K562 (cell line): ENCODE measurements at regions not wholly inside any gene's neighbourhood (a gene's known extent, or its start where the extent isn't known, plus 50 kb on each side); places are given as distances from the start of the nearest gene placed in this dataset.

Source experiments
- ATAC-seq: fragments of 200-7000 bp; cut with Tn5 transposase; 3 replicates; pipeline ENCODE4 v1.9.1; 2020; ENCODE audit warnings: moderate library complexity
- BruUV-seq: library from RNA; stranded (reverse); fragments of 400-500 nt; replicated peaks from 2 replicates; lab custom pipeline; 2021; lab: Mats Ljungman, UMichigan
- CTCF ChIA-PET: fragments of 300-600 bp; formaldehyde crosslinking; extraction: SDS; loops from one replicate; lab custom pipeline; 2021; ENCODE audit warnings: low intra/inter-chr PET ratio; lab: Yijun Ruan, JAX
- POLR2A ChIA-PET: fragments of 300-600, 350-650 bp; sonication (Branson Sonifier 250); formaldehyde crosslinking; extraction: SDS; loops from one replicate; lab custom pipeline; 2021; ENCODE audit warnings: antibody characterized with exemption, inconsistent platforms; lab: Yijun Ruan, JAX
- DNase-seq, 4 experiments: peaks; one replicate each; pipeline versions ENCODE4 v3.0.0 to v3.0.0-alpha.2; 2011 to 2018; ENCODE audit warnings: low spot score in 3 of 4, mixed read lengths in 3 of 4; ENCODE audit errors: extremely low read depth in 1 of 4
- FAIRE-seq: peaks from 2 replicates; lab custom pipeline; 2011; peaks lifted over from hg19 to GRCh38; lab: Jason Lieb, UNC
- H2AFZ ChIP-seq: 2 replicates; pipeline ENCODE4 v1.6.0; 2011; ENCODE audit warnings: low read depth, low read length, control low read depth, inconsistent platforms
- H3K27ac ChIP-seq: fragments of 200-600 bp; 3 replicates; pipeline ENCODE4 v1.8.0; 2011; ENCODE audit warnings: low read depth, mild to moderate bottlenecking, control low read depth, inconsistent platforms, low read length, moderate library complexity, mixed read lengths; ENCODE audit errors: extremely low read depth
- H3K27me3 ChIP-seq, 2 experiments: fragments of 300-600 bp in 1 of 2; 2 replicates in 1 of 2; 3 replicates in 1 of 2; pipeline versions ENCODE4 v1.6.0 to v1.8.0; 2011; ENCODE audit warnings: inconsistent platforms in 2 of 2, low read length in 2 of 2, mild to moderate bottlenecking in 1 of 2, mixed read lengths in 1 of 2, moderate library complexity in 1 of 2; ENCODE audit not compliant: control insufficient read depth in 2 of 2, insufficient read depth in 2 of 2
- H3K36me3 ChIP-seq: fragments of 300-600 bp; 3 replicates; pipeline ENCODE4 v1.8.0; 2011; ENCODE audit warnings: mild to moderate bottlenecking, low read length, inconsistent platforms; ENCODE audit not compliant: control insufficient read depth, insufficient read depth
- H3K4me1 ChIP-seq, 2 experiments: fragments of 200-600 bp in 1 of 2; replicated peaks in 1 of 2; 2 replicates in 1 of 2; 3 replicates in 1 of 2; pipeline versions ENCODE4 v1.5.1 to v1.8.0; 2011; ENCODE audit warnings: inconsistent platforms in 2 of 2, low read length in 2 of 2, mild to moderate bottlenecking in 1 of 2, mixed read lengths in 1 of 2, moderate library complexity in 1 of 2; ENCODE audit not compliant: control insufficient read depth in 2 of 2, insufficient read depth in 2 of 2
- H3K4me2 ChIP-seq: 2 replicates; pipeline ENCODE4 v1.6.1; 2011; ENCODE audit warnings: low read length, control low read depth, inconsistent platforms, mixed read lengths; ENCODE audit not compliant: insufficient read depth
- H3K4me3 ChIP-seq: fragments of 200-600 bp; sonication (generic), shearing (Covaris generic); 2 replicates; pipeline ENCODE4 v1.5.1; 2016; ENCODE audit warnings: control low read depth, inconsistent platforms
- H3K79me2 ChIP-seq: fragments of 200-600 bp; 3 replicates; pipeline ENCODE4 v1.8.0; 2011; ENCODE audit warnings: low read length, inconsistent platforms; ENCODE audit not compliant: control insufficient read depth, insufficient read depth
- H3K9ac ChIP-seq, 2 experiments: 2 replicates each; pipeline versions ENCODE4 v1.6.0 to v1.6.1; 2011; ENCODE audit warnings: low read depth in 2 of 2, low read length in 2 of 2, control low read depth in 1 of 2, inconsistent platforms in 1 of 2, mild to moderate bottlenecking in 1 of 2, mixed read lengths in 1 of 2; ENCODE audit not compliant: insufficient read depth in 1 of 2
- H3K9me1 ChIP-seq: one replicate; pipeline ENCODE4 v1.6.0; 2011; ENCODE audit warnings: inconsistent platforms, mild to moderate bottlenecking, low read length, moderate library complexity; ENCODE audit not compliant: control insufficient read depth, insufficient read depth
- H3K9me3 ChIP-seq: replicated peaks from 2 replicates; pipeline ENCODE4 v1.5.1; 2011; ENCODE audit warnings: low read depth, low read length, inconsistent platforms; ENCODE audit not compliant: control insufficient read depth, insufficient read depth
- H4K20me1 ChIP-seq: replicated peaks from 2 replicates; pipeline ENCODE4 v1.6.1; 2011; ENCODE audit warnings: low read length, inconsistent platforms, mixed read lengths; ENCODE audit not compliant: control insufficient read depth, insufficient read depth
- ARNT ChIP-seq, 2 experiments: fragments of 450-650 bp; IDR thresholded peaks; 2 replicates each; pipeline ENCODE4 v1.6.1; 2016; ENCODE audit warnings: mild to moderate bottlenecking in 1 of 2
- CBFB ChIP-seq: sonication (generic); formaldehyde crosslinking; IDR thresholded peaks from 2 replicates; pipeline ENCODE4 v1.4.0; 2020; ENCODE audit warnings: mild to moderate bottlenecking, missing genetic modification reagents
- GABPA ChIP-seq: fragments of 200-800 bp; sonication (Bioruptor generic); conservative IDR thresholded peaks from 2 replicates; pipeline ENCODE4 v1.6.1; 2016; ENCODE audit warnings: low read depth, missing genetic modification characterization, missing compliant biosample characterization
- GTF2B ChIP-seq: IDR thresholded peaks from 2 replicates; pipeline ENCODE4 v1.6.1; 2011; ENCODE audit not compliant: insufficient read length; ENCODE audit errors: extremely low read depth
- SMARCC2 ChIP-seq: fragments of 450-650 bp; IDR thresholded peaks from 2 replicates; pipeline ENCODE4 v1.6.1; 2017; ENCODE audit warnings: antibody characterized with exemption, moderate library complexity, mild to moderate bottlenecking, low read depth
- SRF ChIP-seq, 2 experiments: fragments of 250-450, 450-650 bp in 1 of 2; sonication (Bioruptor Pico) in 1 of 2; sonication (generic) in 1 of 2; formaldehyde crosslinking; IDR thresholded peaks; 2 replicates each; pipeline versions ENCODE4 v1.5.0 to v1.5.1; 2020 to 2022; ENCODE audit warnings: mild to moderate bottlenecking in 1 of 2, missing genetic modification reagents in 1 of 2
- WGBS: fragments of 100-300 bp; shearing (Covaris generic); methylation state at CpG from one replicate; pipeline ENCODE4 v1.1.6; 2016; ENCODE audit warnings: low coverage, mixed read lengths; ENCODE audit not compliant: insufficient coverage; ENCODE audit errors: missing lambda C conversion rate; 5-methylcytosine and 5-hydroxymethylcytosine counted together
- in situ Hi-C: fragments of 300-500 bp; cut with MboI; formaldehyde crosslinking; loops from 4 replicates; pipeline ENCODE4 v1.15.0; 2018; ENCODE audit warnings: inconsistent platforms, mixed read lengths
- intact Hi-C: fragments of 100-400 bp; cut with micrococcal nuclease; formaldehyde crosslinking; loops from 2 replicates; pipeline ENCODE4 v1.14.2; 2022

DNA sequence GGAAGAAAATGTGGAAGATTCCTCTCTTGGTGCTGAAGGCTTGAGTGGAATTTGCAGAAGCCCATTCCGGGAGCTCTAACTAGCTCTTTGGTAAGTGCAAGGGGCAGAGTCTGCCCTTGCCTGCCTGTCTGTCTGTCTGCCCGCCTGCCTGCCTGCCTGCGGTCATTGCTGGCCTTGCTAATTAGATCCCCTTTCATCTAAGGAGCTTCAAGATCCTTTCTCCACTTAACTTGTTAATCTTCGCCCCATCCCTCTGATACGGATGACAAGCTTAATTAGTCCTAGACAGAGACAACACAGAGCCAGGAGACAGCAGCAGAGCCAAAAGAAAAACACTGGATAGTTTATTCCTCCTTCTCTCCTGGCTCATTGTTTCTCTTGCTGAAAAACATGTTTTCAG lies 80.2 kb upstream of the GADD45A start (continued):
- TF ChIP-seq CBFB (CRISPR knock-in tag) (no peak), GTF2B (no peak)

- TF ChIP-seq SRF (CRISPR knock-in tag; IDR thresholded peaks at IDR 0.05) (no peak), ARNT (IDR thresholded peaks at IDR 0.05) (no peak), SMARCC2 (no peak), GABPA (tag) (no peak)
- H3K9ac ChIP-seq = no peak overlapping the region
- no peaks in the 10 kb centered on the region for H3K9me1 ChIP-seq
- no peaks in the 10 kb centered on the region for H3K9me3 ChIP-seq
- WGBS = 52% methylated on average over 7 of the region's 7 CpGs
- H3K27ac ChIP-seq = no peak overlapping the region
- BruUV-seq = no TSS peak
- CTCF ChIA-PET = no interaction called here
- FAIRE-seq (peak; percentile 19), ATAC-seq (no peak), DNase-seq (no peak)
- intact Hi-C loops (no loop called here), in situ Hi-C loops (no loop called here)
- H3K79me2 ChIP-seq = no peaks in the 10 kb centered on the region
- H3K4me2 ChIP-seq = no peak overlapping the region
- no peaks in the 10 kb centered on the region for H3K36me3 ChIP-seq
- 0 out of 2 replicates have a peak overlapping the region, but pooled peaks have one; percentile 23 for H2AFZ ChIP-seq
- H3K4me1 ChIP-seq = peaks cover 5 to 6% of the 10 kb centered on the region in 2 experiments; a peak in 3 of 5 replicates
- H4K20me1 ChIP-seq = no peaks in the 10 kb centered on the region
- H3K27me3 ChIP-seq = no peaks in the 10 kb centered on the region
- POLR2A ChIA-PET = interaction anchor here (1.0 to 2.1 kb wide), 2 partner anchors 13 to 25 kb away, joined by 4 to 5 read pairs; no protein-coding TSS in a partner anchor
- H3K4me3 ChIP-seq = no peak overlapping the region
Measured at GRCh38 chr1:67605209-67605780, 79.7 kb upstream of the GADD45A start.
